Activated T-cell treated with anti-CD3 and anti-CD28 coated beads, Interleukin-2, amount 50 U/mL, for 72 hours (primary cell): ENCODE measurements at regions not wholly inside any gene's neighbourhood (a gene's known extent, or its start where the extent isn't known, plus 50 kb on each side); places are given as distances from the start of the nearest gene placed in this dataset.

Experiments used
- ATAC-seq, 2 donors: fragments of 150-1000 bp; cut with Tn5 transposase; replicated peaks in 1 of 2; 2 replicates each; pipeline ENCODE4 v1.10.0; 2021; ENCODE audit warnings: moderate library complexity in 2 of 2, mild to moderate bottlenecking in 1 of 2
- DNase-seq, 2 donors: peaks; one replicate each; pipeline ENCODE4 v3.0.0; 2021 to 2022; ENCODE audit warnings: mixed read lengths in 1 of 2
- H3K27ac Mint-ChIP-seq: one replicate; pipeline ENCODE4 v1.8.0; 2022; ENCODE audit warnings: mild to moderate bottlenecking, moderate library complexity, mixed read lengths
- H3K27me3 Mint-ChIP-seq: one replicate; pipeline ENCODE4 v1.8.0; 2022; ENCODE audit warnings: low read depth, mixed read lengths
- H3K36me3 Mint-ChIP-seq, 2 donors: one replicate each; pipeline ENCODE4 v1.8.0; 2022; ENCODE audit warnings: mixed read lengths in 2 of 2, mild to moderate bottlenecking in 1 of 2; ENCODE audit not compliant: insufficient read depth in 2 of 2
- H3K4me1 Mint-ChIP-seq: one replicate; pipeline ENCODE4 v1.8.0; 2022; ENCODE audit warnings: low read depth, mixed read lengths
- H3K4me3 Mint-ChIP-seq, 2 donors: one replicate each; pipeline ENCODE4 v1.8.0; 2022; ENCODE audit warnings: mild to moderate bottlenecking in 2 of 2, mixed read lengths in 2 of 2, moderate library complexity in 2 of 2
- H3K9me3 Mint-ChIP-seq, 2 donors: one replicate each; pipeline ENCODE4 v1.8.0; 2022; ENCODE audit warnings: mixed read lengths in 2 of 2

GRCh38 chr10:44180321-44181168 is 204.4 kb downstream of the CXCL12 start:
- ATAC-seq = no peak
- no peak overlapping the region for H3K27ac Mint-ChIP-seq

GRCh38 chr10:44178856-44179255 is 206.0 kb downstream of the CXCL12 start:
- Mint-ChIP-seq H3K27me3 (peaks cover 9% of the 10 kb centered on the region), H3K36me3 (no peaks in the 10 kb centered on the region), H3K27ac (no peak overlapping the region), H3K4me3 (no peak overlapping the region), H3K9me3 (no peaks in the 10 kb centered on the region), H3K4me1 (no peaks in the 10 kb centered on the region)
- DNase-seq = no peak
- ATAC-seq = no peak

More at GRCh38 chr10:44180321-44181168, 204.4 kb downstream of the CXCL12 start:
- no peak for DNase-seq
- Mint-ChIP-seq H3K4me3 (no peak overlapping the region), H3K9me3 (no peaks in the 10 kb centered on the region), H3K4me1 (no peaks in the 10 kb centered on the region), H3K27me3 (peaks cover 9% of the 10 kb centered on the region), H3K36me3 (no peaks in the 10 kb centered on the region)

GRCh38 chr10:44178281-44178680 is 206.6 kb downstream of the CXCL12 start:
- Mint-ChIP-seq H3K9me3 (no peaks in the 10 kb centered on the region), H3K4me1 (no peaks in the 10 kb centered on the region), H3K27me3 (peaks cover 7% of the 10 kb centered on the region), H3K4me3 (no peak overlapping the region), H3K36me3 (no peaks in the 10 kb centered on the region), H3K27ac (no peak overlapping the region)
- DNase-seq = no peak
- ATAC-seq = no peak

GRCh38 chr10:44177610-44178009 is 207.3 kb downstream of the CXCL12 start:
- DNase-seq = no peak
- H3K27ac Mint-ChIP-seq = no peak overlapping the region
- H3K9me3 Mint-ChIP-seq = no peaks in the 10 kb centered on the region
- H3K4me3 Mint-ChIP-seq = no peak overlapping the region
- H3K27me3 Mint-ChIP-seq = peaks cover under 1% of the 10 kb centered on the region
- H3K4me1 Mint-ChIP-seq = no peaks in the 10 kb centered on the region
- H3K36me3 Mint-ChIP-seq = no peaks in the 10 kb centered on the region
- no peak for ATAC-seq

GRCh38 chr10:44176311-44176710 is 208.6 kb downstream of the CXCL12 start:
- no peaks in the 10 kb centered on the region for H3K9me3 Mint-ChIP-seq
- ATAC-seq (no peak), DNase-seq (no peak)
- H3K4me3 Mint-ChIP-seq = no peak overlapping the region
- H3K4me1 Mint-ChIP-seq = no peaks in the 10 kb centered on the region
- H3K27ac Mint-ChIP-seq = no peak overlapping the region
- no peaks in the 10 kb centered on the region for H3K36me3 Mint-ChIP-seq
- no peaks in the 10 kb centered on the region for H3K27me3 Mint-ChIP-seq

GRCh38 chr10:44173608-44173894 is 211.3 kb downstream of the CXCL12 start:
- Mint-ChIP-seq H3K9me3 (no peaks in the 10 kb centered on the region), H3K4me1 (no peaks in the 10 kb centered on the region), H3K4me3 (no peak overlapping the region)

GRCh38 chr10:44172883-44173607 is 211.9 kb downstream of the CXCL12 start:
- no peak for ATAC-seq
- Mint-ChIP-seq H3K4me1 (no peaks in the 10 kb centered on the region), H3K4me3 (no peak overlapping the region), H3K9me3 (no peaks in the 10 kb centered on the region), H3K27me3 (no peaks in the 10 kb centered on the region), H3K36me3 (no peaks in the 10 kb centered on the region), H3K27ac (no peak overlapping the region)
- DNase-seq = no peak

More at GRCh38 chr10:44173608-44173894, 211.3 kb downstream of the CXCL12 start:
- no peak for ATAC-seq
- Mint-ChIP-seq H3K27ac (no peak overlapping the region), H3K36me3 (no peaks in the 10 kb centered on the region), H3K27me3 (no peaks in the 10 kb centered on the region)
- DNase-seq = no peak

GRCh38 chr10:44171765-44172164 is 213.1 kb downstream of the CXCL12 start:
- no peak for ATAC-seq
- Mint-ChIP-seq H3K4me3 (no peak overlapping the region), H3K4me1 (no peaks in the 10 kb centered on the region), H3K27me3 (no peaks in the 10 kb centered on the region), H3K27ac (no peak overlapping the region), H3K36me3 (no peaks in the 10 kb centered on the region), H3K9me3 (no peaks in the 10 kb centered on the region)
- DNase-seq = no peak

- Mint-ChIP-seq H3K27ac (no peak overlapping the region), H3K4me3 (no peak overlapping the region), H3K9me3 (no peaks in the 10 kb centered on the region), H3K27me3 (no peaks in the 10 kb centered on the region), H3K36me3 (no peaks in the 10 kb centered on the region), H3K4me1 (no peaks in the 10 kb centered on the region)
- DNase-seq = no peak
- no peak for ATAC-seq
Observed at GRCh38 chr10:44168478-44168877, 216.4 kb downstream of the CXCL12 start.

- Mint-ChIP-seq H3K27ac (no peak overlapping the region), H3K9me3 (no peaks in the 10 kb centered on the region), H3K4me3 (no peak overlapping the region), H3K4me1 (no peaks in the 10 kb centered on the region), H3K36me3 (no peaks in the 10 kb centered on the region), H3K27me3 (no peaks in the 10 kb centered on the region)
- ATAC-seq (no peak), DNase-seq (no peak)
Observed at GRCh38 chr10:44167752-44168151, 217.1 kb downstream of the CXCL12 start.

- no peak overlapping the region for H3K27ac Mint-ChIP-seq
- no peaks in the 10 kb centered on the region for H3K27me3 Mint-ChIP-seq
- DNase-seq (no peak), ATAC-seq (no peak)
- no peak overlapping the region for H3K4me3 Mint-ChIP-seq
- H3K36me3 Mint-ChIP-seq = no peaks in the 10 kb centered on the region
- no peaks in the 10 kb centered on the region for H3K4me1 Mint-ChIP-seq
- no peaks in the 10 kb centered on the region for H3K9me3 Mint-ChIP-seq
Observed at GRCh38 chr10:44166441-44166840, 218.5 kb downstream of the CXCL12 start.

- H3K27me3 Mint-ChIP-seq = no peaks in the 10 kb centered on the region
- H3K27ac Mint-ChIP-seq = no peak overlapping the region
- no peak overlapping the region for H3K4me3 Mint-ChIP-seq
- no peaks in the 10 kb centered on the region for H3K36me3 Mint-ChIP-seq
- no peaks in the 10 kb centered on the region for H3K9me3 Mint-ChIP-seq
- ATAC-seq = no peak
- no peak for DNase-seq
- no peaks in the 10 kb centered on the region for H3K4me1 Mint-ChIP-seq
Observed at GRCh38 chr10:44164251-44164956, 220.5 kb downstream of the CXCL12 start.

GRCh38 chr10:44161184-44161583 is 223.7 kb downstream of the CXCL12 start:
- ATAC-seq (no peak), DNase-seq (no peak)
- Mint-ChIP-seq H3K9me3 (peaks cover 0 to 2% of the 10 kb centered on the region in 2 donors), H3K4me3 (no peak overlapping the region), H3K27me3 (no peaks in the 10 kb centered on the region), H3K4me1 (no peaks in the 10 kb centered on the region), H3K27ac (no peak overlapping the region), H3K36me3 (no peaks in the 10 kb centered on the region)
